Activated CD4-positive, alpha-beta memory T cell treated with anti-CD3 and anti-CD28 coated beads for 36 hours (primary cell): ENCODE measurements at regions not wholly inside any gene's neighbourhood (a gene's known extent, or its start where the extent isn't known, plus 50 kb on each side); places are given as distances from the start of the nearest gene placed in this dataset.
"Not testable (repeated sequence)": the region's sequence is repeated elsewhere in the genome, so short reads cannot be mapped to it uniquely, and the experiment has no call there.

ENCODE experiments used
- CTCF ChIA-PET: fragments of 350-600 bp; sonication (Branson Sonifier 250); formaldehyde crosslinking; loops from one replicate; lab custom pipeline; 2021; ENCODE audit warnings: antibody characterized with exemption, inconsistent platforms; lab: Charles Lee
- POLR2A ChIA-PET: fragments of 350-600 bp; sonication (Branson Sonifier 250); formaldehyde crosslinking; loops from one replicate; lab custom pipeline; 2021; ENCODE audit warnings: antibody characterized with exemption; lab: Charles Lee
- DNase-seq: peaks from one replicate; pipeline ENCODE4 v3.0.0-alpha.2; 2020
- H3K27ac Mint-ChIP-seq: one replicate; pipeline ENCODE4 v1.8.0; 2021; ENCODE audit warnings: mixed read lengths
- H3K27me3 Mint-ChIP-seq: one replicate; pipeline ENCODE4 v1.8.0; 2021; ENCODE audit warnings: mixed read lengths
- H3K36me3 Mint-ChIP-seq: one replicate; pipeline ENCODE4 v1.8.0; 2021; ENCODE audit warnings: mixed read lengths
- H3K4me1 Mint-ChIP-seq: one replicate; pipeline ENCODE4 v1.8.0; 2021; ENCODE audit warnings: low read depth, mixed read lengths
- H3K4me3 Mint-ChIP-seq: one replicate; pipeline ENCODE4 v1.8.0; 2021; ENCODE audit warnings: mild to moderate bottlenecking, mixed read lengths
- H3K9me3 Mint-ChIP-seq: one replicate; pipeline ENCODE4 v1.8.0; 2021; ENCODE audit warnings: mixed read lengths
- intact Hi-C: fragments of 100-400 bp; cut with micrococcal nuclease; formaldehyde crosslinking; loops from one replicate; pipeline ENCODE4 v1.15.1; 2023

- no peak for DNase-seq
- Mint-ChIP-seq H3K36me3 (peaks cover 1% of the 10 kb centered on the region), H3K4me3 (no peak overlapping the region), H3K27ac (no peak overlapping the region), H3K9me3 (peaks cover 10% of the 10 kb centered on the region), H3K27me3 (no peaks in the 10 kb centered on the region), H3K4me1 (no peaks in the 10 kb centered on the region)
- ChIA-PET CTCF (no interaction called here), POLR2A (no interaction called here)
- intact Hi-C loops, result no loop called here
Measured at GRCh38 chr18:52130624-52131301, 209.2 kb upstream of the DCC start.

- ChIA-PET CTCF (no interaction called here), POLR2A (no interaction called here)
- Mint-ChIP-seq H3K27me3 (no peaks in the 10 kb centered on the region), H3K27ac (no peak overlapping the region), H3K36me3 (peaks cover 1% of the 10 kb centered on the region), H3K9me3 (peaks cover 12% of the 10 kb centered on the region), H3K4me3 (no peak overlapping the region), H3K4me1 (no peaks in the 10 kb centered on the region)
- DNase-seq, result no peak
- intact Hi-C loops, result no loop called here
Measured at GRCh38 chr18:52131845-52132244, 208.2 kb upstream of the DCC start.

GRCh38 chr18:52136532-52136931, 203.5 kb upstream of the DCC start:
- ChIA-PET POLR2A (no interaction called here), CTCF (no interaction called here)
- no peaks in the 10 kb centered on the region for H3K4me1 Mint-ChIP-seq
- no peak overlapping the region for H3K27ac Mint-ChIP-seq
- no peak for DNase-seq
- H3K36me3 Mint-ChIP-seq, result peaks cover 1% of the 10 kb centered on the region
- H3K9me3 Mint-ChIP-seq, result peaks cover 28% of the 10 kb centered on the region
- H3K27me3 Mint-ChIP-seq, result no peaks in the 10 kb centered on the region
- H3K4me3 Mint-ChIP-seq, result no peak overlapping the region
- intact Hi-C loops, result no loop called here

- Mint-ChIP-seq H3K4me1 (no peaks in the 10 kb centered on the region), H3K4me3 (no peak overlapping the region), H3K36me3 (no peaks in the 10 kb centered on the region), H3K27ac (no peak overlapping the region), H3K27me3 (no peaks in the 10 kb centered on the region), H3K9me3 (peaks cover 33% of the 10 kb centered on the region)
- intact Hi-C loops, result no loop called here
- no peak for DNase-seq
- POLR2A ChIA-PET, result no interaction called here
- CTCF ChIA-PET, result interaction anchor here (0.7 kb wide), 1 partner anchor 474 kb away, joined by 3 read pairs; no protein-coding TSS in a partner anchor
Measured at GRCh38 chr18:52140986-52141385, 199.0 kb upstream of the DCC start.

GRCh38 chr18:52150050-52150449, 189.9 kb upstream of the DCC start:
- POLR2A ChIA-PET, result no interaction called here
- H3K4me1 Mint-ChIP-seq, result no peaks in the 10 kb centered on the region
- no peaks in the 10 kb centered on the region for H3K27me3 Mint-ChIP-seq
- H3K36me3 Mint-ChIP-seq, result no peaks in the 10 kb centered on the region
- H3K4me3 Mint-ChIP-seq, result no peak overlapping the region
- H3K9me3 Mint-ChIP-seq, result peaks cover 5% of the 10 kb centered on the region
- DNase-seq, result no peak
- CTCF ChIA-PET, result interaction anchor here (0.6 kb wide), 1 partner anchor 130 kb away, joined by 3 read pairs; no protein-coding TSS in a partner anchor
- intact Hi-C loops, result no loop called here
- no peak overlapping the region for H3K27ac Mint-ChIP-seq

- no peaks in the 10 kb centered on the region for H3K36me3 Mint-ChIP-seq
- CTCF ChIA-PET, result no interaction called here
- intact Hi-C loops, result no loop called here
- DNase-seq, result no peak
- POLR2A ChIA-PET, result no interaction called here
- H3K4me1 Mint-ChIP-seq, result no peaks in the 10 kb centered on the region
- peaks cover 3% of the 10 kb centered on the region for H3K9me3 Mint-ChIP-seq
- H3K27me3 Mint-ChIP-seq, result no peaks in the 10 kb centered on the region
- H3K4me3 Mint-ChIP-seq, result no peak overlapping the region
- H3K27ac Mint-ChIP-seq, result no peak overlapping the region
Measured at GRCh38 chr18:52152036-52152435, 188.0 kb upstream of the DCC start.

- intact Hi-C loops, result no loop called here
- Mint-ChIP-seq H3K9me3 (no peaks in the 10 kb centered on the region), H3K27me3 (no peaks in the 10 kb centered on the region), H3K4me3 (no peak overlapping the region), H3K36me3 (no peaks in the 10 kb centered on the region), H3K4me1 (no peaks in the 10 kb centered on the region), H3K27ac (no peak overlapping the region)
- POLR2A ChIA-PET, result no interaction called here
- no peak for DNase-seq
- CTCF ChIA-PET, result interaction anchor here (0.6 kb wide), 1 partner anchor 158 kb away, joined by 3 read pairs; no protein-coding TSS in a partner anchor
Measured at GRCh38 chr18:52156166-52156565, 183.8 kb upstream of the DCC start.

- DNase-seq, result no peak
- intact Hi-C loops, result loop anchor here (10.0 kb wide), 1 partner anchor 56 kb away; no protein-coding TSS in a partner anchor
- Mint-ChIP-seq H3K4me1 (no peaks in the 10 kb centered on the region), H3K36me3 (no peaks in the 10 kb centered on the region), H3K27ac (no peak overlapping the region), H3K27me3 (no peaks in the 10 kb centered on the region), H3K9me3 (peaks cover 6% of the 10 kb centered on the region), H3K4me3 (no peak overlapping the region)
- CTCF ChIA-PET, result no interaction called here
- POLR2A ChIA-PET, result no interaction called here
Measured at GRCh38 chr18:52160636-52161035, 179.4 kb upstream of the DCC start.

- no peak for DNase-seq
- POLR2A ChIA-PET, result no interaction called here
- H3K36me3 Mint-ChIP-seq, result no peaks in the 10 kb centered on the region
- H3K4me3 Mint-ChIP-seq, result no peak overlapping the region
- H3K27me3 Mint-ChIP-seq, result no peaks in the 10 kb centered on the region
- H3K9me3 Mint-ChIP-seq, result peaks cover 6% of the 10 kb centered on the region
- no peak overlapping the region for H3K27ac Mint-ChIP-seq
- no peaks in the 10 kb centered on the region for H3K4me1 Mint-ChIP-seq
- CTCF ChIA-PET, result no interaction called here
- intact Hi-C loops, result loop anchor here (10.0 kb wide), 1 partner anchor 59 kb away; no protein-coding TSS in a partner anchor
Measured at GRCh38 chr18:52163478-52163877, 176.5 kb upstream of the DCC start.

- H3K9me3 Mint-ChIP-seq, H3K36me3 Mint-ChIP-seq, H3K4me3 Mint-ChIP-seq, CTCF ChIA-PET, H3K27ac Mint-ChIP-seq, H3K27me3 Mint-ChIP-seq, POLR2A ChIA-PET, DNase-seq, H3K4me1 Mint-ChIP-seq: not testable (repeated sequence)
- intact Hi-C loops, result loop anchor here (10.0 kb wide), 1 partner anchor 63 kb away; no protein-coding TSS in a partner anchor
Measured at GRCh38 chr18:52168131-52168530, 171.9 kb upstream of the DCC start.

- DNase-seq, result no peak
- Mint-ChIP-seq H3K4me1 (no peaks in the 10 kb centered on the region), H3K27me3 (no peaks in the 10 kb centered on the region), H3K4me3 (no peak overlapping the region), H3K9me3 (no peaks in the 10 kb centered on the region), H3K27ac (no peak overlapping the region), H3K36me3 (no peaks in the 10 kb centered on the region)
- intact Hi-C loops, result no loop called here
- POLR2A ChIA-PET, result no interaction called here
- CTCF ChIA-PET, result no interaction called here
Measured at GRCh38 chr18:52174220-52174619, 165.8 kb upstream of the DCC start.

- Mint-ChIP-seq H3K4me3 (no peak overlapping the region), H3K27ac (no peak overlapping the region), H3K9me3 (no peaks in the 10 kb centered on the region), H3K4me1 (no peaks in the 10 kb centered on the region), H3K27me3 (no peaks in the 10 kb centered on the region), H3K36me3 (no peaks in the 10 kb centered on the region)
- POLR2A ChIA-PET, result no interaction called here
- no peak for DNase-seq
- intact Hi-C loops, result no loop called here
- CTCF ChIA-PET, result no interaction called here
Measured at GRCh38 chr18:52175406-52175805, 164.6 kb upstream of the DCC start.

GRCh38 chr18:52183107-52183506, 156.9 kb upstream of the DCC start:
- POLR2A ChIA-PET, result no interaction called here
- H3K4me1 Mint-ChIP-seq, result no peaks in the 10 kb centered on the region
- intact Hi-C loops, result no loop called here

More at GRCh38 chr18:52183107-52183506, 156.9 kb upstream of the DCC start:
- H3K4me3 Mint-ChIP-seq, result no peak overlapping the region
- H3K27me3 Mint-ChIP-seq, result no peaks in the 10 kb centered on the region
- H3K27ac Mint-ChIP-seq, result no peak overlapping the region
- CTCF ChIA-PET, result no interaction called here
- no peaks in the 10 kb centered on the region for H3K9me3 Mint-ChIP-seq
- no peaks in the 10 kb centered on the region for H3K36me3 Mint-ChIP-seq
- DNase-seq, result no peak
